ENCODE measurements at regions not wholly inside any gene's neighbourhood (a gene's known extent, or its start where the extent isn't known, plus 50 kb on each side); places are given as distances from the start of the nearest gene placed in this dataset.

DNA sequence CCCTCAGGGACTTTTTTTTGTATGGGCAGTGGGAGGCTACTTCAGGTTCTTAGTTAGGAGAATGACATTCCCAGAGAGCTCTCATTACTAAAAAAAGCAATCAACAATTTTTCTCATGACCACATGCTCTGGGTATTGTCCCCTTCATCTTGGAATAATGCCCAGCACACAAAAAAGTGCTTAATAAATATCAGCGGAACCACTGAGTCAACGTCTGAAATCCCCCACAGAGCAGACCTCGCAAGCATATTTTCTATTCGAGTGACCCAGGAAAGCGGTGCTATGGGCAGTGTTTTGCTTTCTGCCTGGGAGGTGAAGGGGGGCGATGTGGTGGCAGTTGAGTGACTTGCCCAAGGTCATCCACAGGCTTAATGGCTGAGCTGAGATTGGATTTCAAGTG lies 493.4 kb upstream of the ZMIZ1 start:
- BruUV-seq (replicated peaks): no TSS peak
- ChIA-PET RAD21 (ENCODE audit: low non-redundant PET in 1 of 2, low total read pairs in 2 of 2, uncharacterized antibody in 2 of 2, unreplicated experiment in 2 of 2) (no interaction called here), CTCF (no interaction called here)

GRCh38 chr10:78576276-78576675 lies 492.5 kb upstream of the ZMIZ1 start:
- ChIA-PET CTCF (no interaction called here), RAD21 (ENCODE audit: low non-redundant PET in 1 of 2, low total read pairs in 2 of 2, uncharacterized antibody in 2 of 2, unreplicated experiment in 2 of 2) (no interaction called here), POLR2A (no interaction called here)
- DNase-seq (ENCODE audit: low read depth, low spot score) (no peak), ATAC-seq (no peak)
- intact Hi-C loops (cut with micrococcal nuclease): no loop called here
- H3K9ac ChIP-seq (ENCODE audit: low read length): no peak overlapping the region
- no peaks in the 10 kb centered on the region for H3K36me3 ChIP-seq (ENCODE audit: control insufficient read depth in 1 of 2, insufficient read depth in 2 of 2, low read length in 2 of 2)
- H3K27ac ChIP-seq (ENCODE audit: low read depth, low read length): no peak overlapping the region
- no peak overlapping the region for H2AFZ ChIP-seq (ENCODE audit: low read depth, low read length, poor library complexity, severe bottlenecking)
- no TSS peak for BruUV-seq (replicated peaks)
- no peak for TF ChIP-seq SIN3A (IDR thresholded peaks at IDR 0.05; ENCODE audit: low read depth)
- no peak for TF ChIP-seq CBX3 (IDR thresholded peaks at IDR 0.05; ENCODE audit: low read depth)
- TF ChIP-seq POLR2AphosphoS5 (IDR thresholded peaks at IDR 0.05; ENCODE audit: low read depth, low read length): no peak
- TF ChIP-seq EZH2phosphoT487 (IDR thresholded peaks at IDR 0.05; ENCODE audit: borderline replicate concordance): no peak
- no peak for TF ChIP-seq FOSL1 (IDR thresholded peaks at IDR 0.05; ENCODE audit: low read depth)
- TF ChIP-seq, protein P1, sequence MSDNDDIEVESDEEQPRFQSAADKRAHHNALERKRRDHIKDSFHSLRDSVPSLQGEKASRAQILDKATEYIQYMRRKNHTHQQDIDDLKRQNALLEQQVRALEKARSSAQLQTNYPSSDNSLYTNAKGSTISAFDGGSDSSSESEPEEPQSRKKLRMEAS (IDR thresholded peaks at IDR 0.05): no peak
- TF ChIP-seq SP1 (IDR thresholded peaks at IDR 0.05; ENCODE audit: low read depth): no peak
- TF ChIP-seq TCF7L2 (IDR thresholded peaks at IDR 0.05; ENCODE audit: borderline replicate concordance, extremely low read depth, insufficient read depth, insufficient read length): no peak
- no peak for TF ChIP-seq ZFX (IDR thresholded peaks at IDR 0.05)
- no peak for TF ChIP-seq JUND (IDR thresholded peaks at IDR 0.05)
- TF ChIP-seq EGR1 (IDR thresholded peaks at IDR 0.05; ENCODE audit: low read depth): no peak
- TF ChIP-seq RAD21 (IDR thresholded peaks at IDR 0.05; ENCODE audit: low read depth): no peak
- no peaks in the 10 kb centered on the region for H4K20me1 ChIP-seq (ENCODE audit: insufficient read depth)
- peaks cover 0 to 5% of the 10 kb centered on the region in 2 experiments; a peak in 2 of 4 replicates for H3K4me1 ChIP-seq (ENCODE audit: control insufficient read depth in 1 of 2, insufficient read depth in 2 of 2, low read length in 2 of 2)
- no peaks in the 10 kb centered on the region for H3K9me3 ChIP-seq (ENCODE audit: control insufficient read depth in 1 of 2, insufficient read depth in 1 of 2, low read depth in 1 of 2, low read length in 2 of 2)
- H3K79me2 ChIP-seq (ENCODE audit: insufficient read depth, low read length): no peaks in the 10 kb centered on the region
- no peaks in the 10 kb centered on the region for H3K27me3 ChIP-seq (ENCODE audit: insufficient read depth, low read length)
- H3K9me2 ChIP-seq (ENCODE audit: insufficient read depth): no peaks in the 10 kb centered on the region
- no peak overlapping the region for H3K4me2 ChIP-seq (ENCODE audit: low read length)
- H3K4me3 ChIP-seq (replicated peaks in 1 of 2; ENCODE audit: low read depth in 1 of 2, low read length in 2 of 2): no peak overlapping the region

More for the DNA sequence above, 493.4 kb upstream of the ZMIZ1 start:
- ATAC-seq (no peak), DNase-seq (ENCODE audit: low read depth, low spot score) (no peak)
- intact Hi-C loops (cut with micrococcal nuclease): no loop called here
- no peak overlapping the region for H2AFZ ChIP-seq (ENCODE audit: low read depth, low read length, poor library complexity, severe bottlenecking)
- peaks cover 0 to 5% of the 10 kb centered on the region in 2 experiments; a peak in 2 of 4 replicates for H3K4me1 ChIP-seq (ENCODE audit: control insufficient read depth in 1 of 2, insufficient read depth in 2 of 2, low read length in 2 of 2)
- no peak for TF ChIP-seq EGR1 (IDR thresholded peaks at IDR 0.05; ENCODE audit: low read depth)
- TF ChIP-seq, protein P1 (IDR thresholded peaks at IDR 0.05): no peak
- no peak for TF ChIP-seq ELF1 (IDR thresholded peaks at IDR 0.05; ENCODE audit: borderline replicate concordance, low read depth)
- no peak for TF ChIP-seq ZFX (IDR thresholded peaks at IDR 0.05)
- no peak for TF ChIP-seq ZNF274 (IDR thresholded peaks at IDR 0.05; ENCODE audit: low read depth, low read length)
- no peak for TF ChIP-seq JUND (IDR thresholded peaks at IDR 0.05)
- POLR2A ChIA-PET: no interaction called here
- H3K36me3 ChIP-seq (ENCODE audit: control insufficient read depth in 1 of 2, insufficient read depth in 2 of 2, low read length in 2 of 2): no peaks in the 10 kb centered on the region
- H3K9me2 ChIP-seq (ENCODE audit: insufficient read depth): no peaks in the 10 kb centered on the region
- no peak overlapping the region for H3K4me2 ChIP-seq (ENCODE audit: low read length)
- H3K9ac ChIP-seq (ENCODE audit: low read length): no peak overlapping the region
- H3K4me3 ChIP-seq (replicated peaks in 1 of 2; ENCODE audit: low read depth in 1 of 2, low read length in 2 of 2): no peak overlapping the region
- no peak overlapping the region for H3K27ac ChIP-seq (ENCODE audit: low read depth, low read length)
- no peaks in the 10 kb centered on the region for H4K20me1 ChIP-seq (ENCODE audit: insufficient read depth)
- H3K27me3 ChIP-seq (ENCODE audit: insufficient read depth, low read length): no peaks in the 10 kb centered on the region
- no peaks in the 10 kb centered on the region for H3K79me2 ChIP-seq (ENCODE audit: insufficient read depth, low read length)
- no peaks in the 10 kb centered on the region for H3K9me3 ChIP-seq (ENCODE audit: control insufficient read depth in 1 of 2, insufficient read depth in 1 of 2, low read depth in 1 of 2, low read length in 2 of 2)

Measured in HCT116 (cell line).